Muscle of leg (tissue), 3 donors: ENCODE measurements at regions not wholly inside any gene's neighbourhood (a gene's known extent, or its start where the extent isn't known, plus 50 kb on each side); places are given as distances from the start of the nearest gene placed in this dataset.
A peak's percentile ranks its signal among the peaks of the same experiment; 100 is the strongest.
"Not testable (repeated sequence)": the region's sequence is repeated elsewhere in the genome, so short reads cannot be mapped to it uniquely, and the experiment has no call there.

Source experiments
- DNase-seq: peaks from one replicate; pipeline ENCODE4 v3.0.0; 2013
- H3K27ac ChIP-seq: one replicate; pipeline ENCODE4 v1.5.1; 2013; ENCODE audit warnings: mild to moderate bottlenecking, low read length, control low read depth
- H3K27me3 ChIP-seq: one replicate; pipeline ENCODE4 v1.6.1; 2013; ENCODE audit warnings: low read length; ENCODE audit not compliant: control insufficient read depth, insufficient read depth
- H3K36me3 ChIP-seq: one replicate; pipeline ENCODE4 v1.6.1; 2013; ENCODE audit warnings: low read length; ENCODE audit not compliant: control insufficient read depth, insufficient read depth
- H3K4me1 ChIP-seq: one replicate; pipeline ENCODE4 v1.6.1; 2013; ENCODE audit warnings: low read length; ENCODE audit not compliant: control insufficient read depth, insufficient read depth
- H3K4me3 ChIP-seq: one replicate; pipeline ENCODE4 v1.5.1; 2013; ENCODE audit warnings: low read length, control low read depth
- H3K9me3 ChIP-seq: replicated peaks from 2 replicates; pipeline ENCODE4 v1.6.1; 2013; ENCODE audit warnings: low read depth, low read length; ENCODE audit not compliant: control insufficient read depth
- WGBS: methylation state at CpG from one replicate; pipeline ENCODE4 v1.1.5; 2013; ENCODE audit warnings: missing lambda C conversion rate; ENCODE audit not compliant: insufficient coverage; 5-methylcytosine and 5-hydroxymethylcytosine counted together

- Histone ChIP-seq H3K9me3 (no peaks in the 10 kb centered on the region), H3K27me3 (no peaks in the 10 kb centered on the region), H3K27ac (no peak overlapping the region), H3K4me1 (no peaks in the 10 kb centered on the region), H3K36me3 (no peaks in the 10 kb centered on the region), H3K4me3 (no peak overlapping the region)
- no peak for DNase-seq
- 100% methylated on average over 1 of the region's 1 CpG for WGBS
These were observed 157.2 kb upstream of the ROPN1 start for GRCh38 chr3:124149081-124149480.

DNA sequence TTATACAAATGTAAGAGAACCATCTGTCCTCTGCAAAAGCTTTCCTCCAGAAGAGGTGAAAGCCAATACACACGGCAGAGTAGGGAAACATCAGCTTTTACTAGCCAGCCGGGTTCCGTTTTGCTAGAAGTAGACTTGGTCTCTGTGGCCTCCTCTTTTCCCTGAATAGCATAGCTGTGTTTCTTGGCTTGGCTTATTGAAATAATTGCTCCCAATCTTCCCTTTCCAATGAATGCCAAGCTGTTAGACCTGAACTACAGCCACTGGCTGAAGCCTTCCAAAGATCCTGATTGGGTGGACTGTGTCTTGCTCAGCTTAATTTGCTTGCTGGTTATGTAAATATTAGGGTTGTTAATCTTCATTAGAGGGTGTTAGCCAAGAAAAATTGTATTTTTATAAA lies 157.8 kb upstream of the ROPN1 start:
- Histone ChIP-seq H3K4me3 (no peak overlapping the region), H3K27ac (no peak overlapping the region), H3K4me1 (no peaks in the 10 kb centered on the region), H3K27me3 (no peaks in the 10 kb centered on the region), H3K9me3 (no peaks in the 10 kb centered on the region), H3K36me3 (no peaks in the 10 kb centered on the region)
- WGBS, result no CpG with 5 or more reads among the region's 3 CpGs
- peak; percentile 31 for DNase-seq

DNA sequence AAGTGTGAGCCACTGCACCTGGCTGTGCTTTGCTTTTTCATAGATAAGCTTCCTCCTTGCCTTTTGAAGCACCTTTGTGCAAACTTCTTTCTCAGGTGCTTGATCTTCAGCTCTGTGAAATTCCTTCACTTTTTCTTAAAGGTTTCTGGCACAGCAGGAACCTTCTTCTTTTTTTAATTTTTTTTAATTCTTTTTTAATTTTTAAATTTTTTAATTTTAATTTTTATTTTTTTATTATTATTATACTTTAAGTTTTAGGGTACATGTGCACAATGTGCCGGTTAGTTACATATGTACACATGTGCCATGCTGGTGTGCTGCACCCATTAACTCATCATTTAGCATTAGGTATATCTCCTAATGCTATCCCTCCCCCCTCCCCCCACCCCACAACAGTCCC lies 161.0 kb upstream of the ROPN1 start:
- not testable (repeated sequence) for H3K27me3 ChIP-seq, H3K9me3 ChIP-seq, DNase-seq, H3K36me3 ChIP-seq, H3K27ac ChIP-seq, H3K4me1 ChIP-seq, H3K4me3 ChIP-seq
- no CpG with 5 or more reads among the region's 1 CpG for WGBS

GRCh38 chr3:124156866-124157712 lies 165.2 kb upstream of the ROPN1 start:
- no peaks in the 10 kb centered on the region for H3K4me1 ChIP-seq
- WGBS, result 40% methylated on average over 1 of the region's 6 CpGs
- DNase-seq, result peak; percentile 19
- no peaks in the 10 kb centered on the region for H3K9me3 ChIP-seq
- no peaks in the 10 kb centered on the region for H3K36me3 ChIP-seq
- H3K27me3 ChIP-seq, result no peaks in the 10 kb centered on the region
- H3K27ac ChIP-seq, result no peak overlapping the region
- H3K4me3 ChIP-seq, result no peak overlapping the region

DNA sequence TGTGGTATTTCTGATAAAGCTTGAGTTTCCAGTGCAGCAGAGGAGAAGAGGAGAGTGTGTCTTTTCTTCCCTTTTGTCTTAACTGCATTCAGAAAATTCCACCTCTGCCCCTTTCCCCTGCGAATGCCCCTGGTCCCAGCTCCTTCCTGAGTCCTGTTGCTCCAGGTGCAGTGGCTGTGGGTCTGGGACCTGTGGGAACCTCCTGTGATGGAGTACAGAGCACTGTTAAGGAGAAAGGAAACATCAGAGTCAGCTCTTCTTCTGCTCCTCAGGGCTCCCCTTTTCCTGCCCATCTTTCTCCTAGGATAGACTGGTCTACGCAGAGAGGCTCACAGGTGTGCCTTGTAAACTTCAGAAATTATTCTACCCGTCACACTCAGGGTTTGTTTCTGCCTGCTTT lies 165.8 kb upstream of the ROPN1 start:
- H3K27me3 ChIP-seq, result no peaks in the 10 kb centered on the region
- no peak overlapping the region for H3K4me3 ChIP-seq
- no peak overlapping the region for H3K27ac ChIP-seq
- no peaks in the 10 kb centered on the region for H3K36me3 ChIP-seq
- DNase-seq, result no peak
- WGBS, result no CpG with 5 or more reads among the region's 3 CpGs
- H3K9me3 ChIP-seq, result no peaks in the 10 kb centered on the region
- no peaks in the 10 kb centered on the region for H3K4me1 ChIP-seq

DNA sequence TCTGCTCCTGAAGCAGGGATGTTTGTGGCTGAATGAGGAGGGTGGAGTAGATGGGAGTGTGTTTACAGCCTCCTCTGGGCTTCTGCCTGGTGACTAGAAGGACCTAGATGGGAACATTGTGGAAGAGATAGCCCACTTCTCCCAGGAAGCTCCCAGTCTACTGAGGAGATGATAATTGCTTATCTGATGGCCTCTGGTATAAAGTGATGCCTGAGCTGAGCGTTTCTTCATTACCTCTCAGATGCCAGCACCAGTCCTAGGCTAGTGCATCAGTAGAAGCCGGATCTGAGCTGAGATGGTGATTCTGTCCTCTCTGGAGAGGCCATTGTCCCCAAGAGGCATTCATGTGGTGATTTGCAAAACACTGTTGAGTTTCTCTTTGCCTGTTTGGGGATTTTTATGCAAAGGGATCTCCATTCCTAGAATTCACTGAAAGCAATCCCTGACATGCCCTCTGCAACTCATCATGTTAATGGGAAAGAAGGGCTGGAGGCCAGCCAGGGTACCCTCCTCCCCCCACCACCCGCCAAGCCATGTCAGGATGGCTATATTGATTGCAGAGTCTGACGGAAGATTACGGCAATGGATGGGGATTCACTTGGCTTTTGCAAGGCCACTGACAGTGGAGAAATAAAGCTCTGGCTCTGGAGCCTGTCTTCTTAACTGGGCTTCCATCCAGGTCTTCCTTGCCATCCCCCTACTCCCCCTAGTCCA lies 166.4 kb upstream of the ROPN1 start:
- H3K27me3 ChIP-seq, result no peaks in the 10 kb centered on the region
- WGBS, result 75% methylated on average over 4 of the region's 5 CpGs

GRCh38 chr3:124161448-124161847 lies 169.5 kb upstream of the ROPN1 start:
- DNase-seq, result no peak
- Histone ChIP-seq H3K9me3 (no peaks in the 10 kb centered on the region), H3K27ac (no peak overlapping the region), H3K4me3 (no peak overlapping the region), H3K36me3 (no peaks in the 10 kb centered on the region), H3K27me3 (no peaks in the 10 kb centered on the region), H3K4me1 (no peaks in the 10 kb centered on the region)
- no CpG with 5 or more reads among the region's 2 CpGs for WGBS

More for the DNA sequence above, 166.4 kb upstream of the ROPN1 start:
- no peaks in the 10 kb centered on the region for H3K9me3 ChIP-seq
- no peak overlapping the region for H3K4me3 ChIP-seq
- DNase-seq, result no peak
- H3K27ac ChIP-seq, result no peak overlapping the region
- H3K36me3 ChIP-seq, result no peaks in the 10 kb centered on the region
- H3K4me1 ChIP-seq, result no peaks in the 10 kb centered on the region

- Histone ChIP-seq H3K27me3 (no peaks in the 10 kb centered on the region), H3K4me3 (no peak overlapping the region), H3K9me3 (no peaks in the 10 kb centered on the region), H3K36me3 (no peaks in the 10 kb centered on the region), H3K4me1 (no peaks in the 10 kb centered on the region), H3K27ac (no peak overlapping the region)
- no peak for DNase-seq
These were observed 171.8 kb upstream of the ROPN1 start for GRCh38 chr3:124163689-124164088.

GRCh38 chr3:124168271-124168670 lies 176.3 kb upstream of the ROPN1 start:
- Histone ChIP-seq H3K36me3 (no peaks in the 10 kb centered on the region), H3K27ac (no peak overlapping the region), H3K4me3 (no peak overlapping the region), H3K27me3 (no peaks in the 10 kb centered on the region), H3K9me3 (no peaks in the 10 kb centered on the region), H3K4me1 (no peaks in the 10 kb centered on the region)
- no peak for DNase-seq

GRCh38 chr3:124172283-124172682 lies 180.4 kb upstream of the ROPN1 start:
- Histone ChIP-seq H3K36me3 (no peaks in the 10 kb centered on the region), H3K9me3 (no peaks in the 10 kb centered on the region), H3K4me3 (no peak overlapping the region), H3K4me1 (peaks cover 7% of the 10 kb centered on the region), H3K27ac (no peak overlapping the region), H3K27me3 (no peaks in the 10 kb centered on the region)
- no CpG with 5 or more reads among the region's 2 CpGs for WGBS
- peak; percentile 34 for DNase-seq
